ENCODE measurements at regions not wholly inside any gene's neighbourhood (a gene's known extent, or its start where the extent isn't known, plus 50 kb on each side); places are given as distances from the start of the nearest gene placed in this dataset.

GRCh38 chr9:28004900-28005299, 431.6 kb upstream of the C9orf72 start:
- Mint-ChIP-seq H3K27me3 (ENCODE audit: insufficient read depth, unreplicated experiment) (no peaks in the 10 kb centered on the region), H3K4me3 (ENCODE audit: unreplicated experiment) (no peak overlapping the region), H3K27ac (ENCODE audit: unreplicated experiment) (no peak overlapping the region), H3K4me1 (ENCODE audit: low read depth, unreplicated experiment) (no peaks in the 10 kb centered on the region), H3K9me3 (ENCODE audit: unreplicated experiment) (no peaks in the 10 kb centered on the region), H3K36me3 (ENCODE audit: insufficient read depth, unreplicated experiment) (no peaks in the 10 kb centered on the region)
- Histone ChIP-seq H3K9me3 (no peaks in the 10 kb centered on the region), H3K36me3 (ENCODE audit: control insufficient read depth, insufficient read depth, low read length) (no peaks in the 10 kb centered on the region), H3K4me3 (ENCODE audit: low read depth, low read length) (no peak overlapping the region), H3K4me1 (no peaks in the 10 kb centered on the region), H3K27me3 (replicated peaks; ENCODE audit: control insufficient read depth, insufficient read depth, low read length) (no peaks in the 10 kb centered on the region)
- ChIA-PET POLR2A (no interaction called here), CTCF (no interaction called here)
- BruUV-seq (replicated peaks), result no TSS peak
- TF ChIP-seq CTCF (IDR thresholded peaks at IDR 0.05; ENCODE audit: insufficient read depth in 1 of 2, low read depth in 1 of 2, low read length in 1 of 2, severe bottlenecking in 1 of 2, unreplicated experiment in 1 of 2), result no peak
- intact Hi-C loops (cut with micrococcal nuclease; ENCODE audit: unreplicated experiment), result no loop called here
- no peak for DNase-seq

GRCh38 chr9:28005779-28006178, 432.5 kb upstream of the C9orf72 start:
- no peaks in the 10 kb centered on the region for H3K27me3 ChIP-seq (replicated peaks; ENCODE audit: control insufficient read depth, insufficient read depth, low read length)
- no peak overlapping the region for H3K4me3 Mint-ChIP-seq (ENCODE audit: unreplicated experiment)
- no peaks in the 10 kb centered on the region for H3K27me3 Mint-ChIP-seq (ENCODE audit: insufficient read depth, unreplicated experiment)
- no peak overlapping the region for H3K4me3 ChIP-seq (ENCODE audit: low read depth, low read length)
- H3K9me3 Mint-ChIP-seq (ENCODE audit: unreplicated experiment), result no peaks in the 10 kb centered on the region
- ChIA-PET POLR2A (no interaction called here), CTCF (no interaction called here)
- H3K4me1 ChIP-seq, result no peaks in the 10 kb centered on the region
- DNase-seq, result no peak
- no TSS peak for BruUV-seq (replicated peaks)
- no peak overlapping the region for H3K27ac Mint-ChIP-seq (ENCODE audit: unreplicated experiment)
- no peaks in the 10 kb centered on the region for H3K36me3 Mint-ChIP-seq (ENCODE audit: insufficient read depth, unreplicated experiment)
- TF ChIP-seq CTCF (IDR thresholded peaks at IDR 0.05; ENCODE audit: insufficient read depth in 1 of 2, low read depth in 1 of 2, low read length in 1 of 2, severe bottlenecking in 1 of 2, unreplicated experiment in 1 of 2), result no peak
- intact Hi-C loops (cut with micrococcal nuclease; ENCODE audit: unreplicated experiment), result no loop called here
- no peaks in the 10 kb centered on the region for H3K4me1 Mint-ChIP-seq (ENCODE audit: low read depth, unreplicated experiment)
- H3K36me3 ChIP-seq (ENCODE audit: control insufficient read depth, insufficient read depth, low read length), result no peaks in the 10 kb centered on the region
- H3K9me3 ChIP-seq, result no peaks in the 10 kb centered on the region

- DNase-seq, result no peak
- Histone ChIP-seq H3K36me3 (ENCODE audit: control insufficient read depth, insufficient read depth, low read length) (no peaks in the 10 kb centered on the region), H3K4me3 (ENCODE audit: low read depth, low read length) (no peak overlapping the region), H3K27me3 (replicated peaks; ENCODE audit: control insufficient read depth, insufficient read depth, low read length) (no peaks in the 10 kb centered on the region), H3K9me3 (no peaks in the 10 kb centered on the region), H3K4me1 (no peaks in the 10 kb centered on the region)
- H3K36me3 Mint-ChIP-seq (ENCODE audit: insufficient read depth, unreplicated experiment), result no peaks in the 10 kb centered on the region
- no peak overlapping the region for H3K4me3 Mint-ChIP-seq (ENCODE audit: unreplicated experiment)
- H3K4me1 Mint-ChIP-seq (ENCODE audit: low read depth, unreplicated experiment), result no peaks in the 10 kb centered on the region
- H3K27ac Mint-ChIP-seq (ENCODE audit: unreplicated experiment), result no peak overlapping the region
- CTCF ChIA-PET, result no interaction called here
- BruUV-seq (replicated peaks), result no TSS peak
- POLR2A ChIA-PET, result no interaction called here
- intact Hi-C loops (cut with micrococcal nuclease; ENCODE audit: unreplicated experiment), result no loop called here
- no peaks in the 10 kb centered on the region for H3K9me3 Mint-ChIP-seq (ENCODE audit: unreplicated experiment)
- no peaks in the 10 kb centered on the region for H3K27me3 Mint-ChIP-seq (ENCODE audit: insufficient read depth, unreplicated experiment)
- no peak for TF ChIP-seq CTCF (IDR thresholded peaks at IDR 0.05; ENCODE audit: insufficient read depth in 1 of 2, low read depth in 1 of 2, low read length in 1 of 2, severe bottlenecking in 1 of 2, unreplicated experiment in 1 of 2)
Measured at GRCh38 chr9:28007097-28007817, 434.0 kb upstream of the C9orf72 start.
